ENCODE measurements at regions not wholly inside any gene's neighbourhood (a gene's known extent, or its start where the extent isn't known, plus 50 kb on each side); places are given as distances from the start of the nearest gene placed in this dataset.

DNA sequence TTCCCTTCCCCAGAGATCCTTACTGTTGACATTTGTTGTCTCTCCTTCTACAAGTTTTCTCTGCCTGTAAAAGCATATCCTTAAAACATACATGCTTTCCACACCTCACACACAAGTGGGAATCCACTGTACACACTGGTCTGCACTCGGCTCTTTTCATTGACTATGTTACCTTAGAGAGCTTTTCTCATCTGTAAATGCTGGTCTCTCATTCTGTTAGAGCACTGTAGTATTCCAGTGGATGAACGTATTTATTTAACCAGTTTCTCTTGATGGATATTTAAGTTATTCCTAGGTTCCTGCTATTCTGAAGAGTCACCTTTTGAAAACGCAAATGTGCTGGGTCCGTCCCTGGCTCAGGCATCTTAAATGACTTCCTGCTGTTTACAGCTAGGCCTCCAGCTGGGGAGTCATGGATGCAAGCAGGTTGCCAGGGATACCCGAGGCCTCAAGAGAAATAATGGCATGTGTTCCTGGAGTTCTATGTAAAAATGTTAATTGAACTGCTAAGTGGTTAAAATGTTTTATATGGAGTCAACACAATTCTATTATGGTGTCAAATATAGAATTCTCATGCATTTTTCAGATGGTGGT is 61.1 kb upstream of the TGM3 start (continued):
- no peak for TF ChIP-seq AGO2 (optimal IDR thresholded peaks at IDR 0.05; ENCODE audit: low read depth, low read length)

DNA sequence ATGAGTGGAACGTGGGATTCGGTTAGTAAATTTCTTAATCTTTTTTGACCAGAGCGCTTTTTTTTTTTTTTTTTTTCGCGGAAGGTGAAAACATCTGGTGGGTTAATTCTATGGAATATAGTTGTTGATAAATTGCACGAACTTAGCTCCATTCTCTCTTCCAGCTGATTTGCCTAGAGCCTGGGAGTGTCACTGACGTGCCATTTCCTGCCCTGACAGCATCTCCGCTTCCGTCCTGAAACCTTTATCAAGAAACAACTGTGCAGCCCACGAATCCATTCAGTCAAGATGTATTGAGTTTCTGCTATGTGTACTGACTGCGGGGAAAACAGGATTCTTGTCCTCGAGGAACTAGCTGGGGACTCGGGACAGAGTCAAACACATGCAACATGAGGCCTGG is 59.5 kb upstream of the TGM3 start:
- no peaks in the 10 kb centered on the region for H3K36me3 ChIP-seq (replicated peaks in 1 of 2; ENCODE audit: control insufficient read depth in 1 of 2, insufficient read depth in 2 of 2, low read length in 2 of 2)
- no peak overlapping the region for H3K27ac ChIP-seq (ENCODE audit: extremely low read length, insufficient read depth, low read length)
- H3K9ac ChIP-seq (ENCODE audit: insufficient read depth, low read depth, low read length) = no peak overlapping the region
- in situ Hi-C loops (cut with HindIII; ENCODE audit: extremely low pct_ligation_motif_present, low pct_unique_long_range_greater_than_20kb) = no loop called here
- H3K9me3 ChIP-seq (ENCODE audit: low read length) = no peaks in the 10 kb centered on the region
- no TSS peak for BruUV-seq (replicated peaks)
- 53% methylated on average over 13 of the region's 13 CpGs for WGBS (ENCODE audit: low lambda C conversion rate)
- no peak for ATAC-seq
- H3K27me3 ChIP-seq (ENCODE audit: control insufficient read depth in 1 of 2, insufficient read depth in 2 of 2, low read length in 2 of 2) = 0 out of 5 replicates have a peak, but pooled peaks cover 0 to 5% of the 10 kb centered on the region in 2 experiments
- no peak overlapping the region for H2AFZ ChIP-seq (ENCODE audit: low read length)
- ChIA-PET POLR2A (no interaction called here), CTCF (ENCODE audit: low intra/inter-chr PET ratio, low total read pairs) (no interaction called here)
- H3K4me2 ChIP-seq (ENCODE audit: low read depth, low read length) = no peak overlapping the region
- no peaks in the 10 kb centered on the region for H3K79me2 ChIP-seq (ENCODE audit: insufficient read depth, low read length)
- no peak overlapping the region for H3K4me3 ChIP-seq (replicated peaks in 1 of 3; ENCODE audit: insufficient read depth in 1 of 3, low read depth in 2 of 3, low read length in 3 of 3)
- DNase-seq (ENCODE audit: low spot score) = no peak
- FAIRE-seq = no peak
- H4K20me1 ChIP-seq (ENCODE audit: insufficient read depth, low read length) = no peaks in the 10 kb centered on the region
- H3K4me1 ChIP-seq (ENCODE audit: insufficient read depth, low read length) = no peaks in the 10 kb centered on the region
- intact Hi-C loops (cut with micrococcal nuclease; ENCODE audit: unreplicated experiment) = no loop called here
- TF ChIP-seq ZNF761 (CRISPR knock-in tag; conservative IDR thresholded peaks at IDR 0.05) = no peak
- no peak for TF ChIP-seq ZNF777 (CRISPR knock-in tag; IDR thresholded peaks at IDR 0.05)
- no peak for TF ChIP-seq AKAP8 (CRISPR knock-in tag; IDR thresholded peaks at IDR 0.05)
- TF ChIP-seq ZNF674 (CRISPR knock-in tag; IDR thresholded peaks at IDR 0.05; ENCODE audit: low read depth) = no peak
- TF ChIP-seq HNF4G (IDR thresholded peaks at IDR 0.05; ENCODE audit: borderline replicate concordance, low read depth, low read length) = no peak
- TF ChIP-seq HNF4G (CRISPR knock-in tag; IDR thresholded peaks at IDR 0.05; ENCODE audit: borderline replicate concordance, low read depth) = no peak
- TF ChIP-seq, protein P1, sequence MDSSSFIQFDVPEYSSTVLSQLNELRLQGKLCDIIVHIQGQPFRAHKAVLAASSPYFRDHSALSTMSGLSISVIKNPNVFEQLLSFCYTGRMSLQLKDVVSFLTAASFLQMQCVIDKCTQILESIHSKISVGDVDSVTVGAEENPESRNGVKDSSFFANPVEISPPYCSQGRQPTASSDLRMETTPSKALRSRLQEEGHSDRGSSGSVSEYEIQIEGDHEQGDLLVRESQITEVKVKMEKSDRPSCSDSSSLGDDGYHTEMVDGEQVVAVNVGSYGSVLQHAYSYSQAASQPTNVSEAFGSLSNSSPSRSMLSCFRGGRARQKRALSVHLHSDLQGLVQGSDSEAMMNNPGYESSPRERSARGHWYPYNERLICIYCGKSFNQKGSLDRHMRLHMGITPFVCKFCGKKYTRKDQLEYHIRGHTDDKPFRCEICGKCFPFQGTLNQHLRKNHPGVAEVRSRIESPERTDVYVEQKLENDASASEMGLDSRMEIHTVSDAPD (CRISPR knock-in tag; IDR thresholded peaks at IDR 0.05) = no peak
- no peak for TF ChIP-seq THAP11 (CRISPR knock-in tag; IDR thresholded peaks at IDR 0.05)
- TF ChIP-seq, protein P2, sequence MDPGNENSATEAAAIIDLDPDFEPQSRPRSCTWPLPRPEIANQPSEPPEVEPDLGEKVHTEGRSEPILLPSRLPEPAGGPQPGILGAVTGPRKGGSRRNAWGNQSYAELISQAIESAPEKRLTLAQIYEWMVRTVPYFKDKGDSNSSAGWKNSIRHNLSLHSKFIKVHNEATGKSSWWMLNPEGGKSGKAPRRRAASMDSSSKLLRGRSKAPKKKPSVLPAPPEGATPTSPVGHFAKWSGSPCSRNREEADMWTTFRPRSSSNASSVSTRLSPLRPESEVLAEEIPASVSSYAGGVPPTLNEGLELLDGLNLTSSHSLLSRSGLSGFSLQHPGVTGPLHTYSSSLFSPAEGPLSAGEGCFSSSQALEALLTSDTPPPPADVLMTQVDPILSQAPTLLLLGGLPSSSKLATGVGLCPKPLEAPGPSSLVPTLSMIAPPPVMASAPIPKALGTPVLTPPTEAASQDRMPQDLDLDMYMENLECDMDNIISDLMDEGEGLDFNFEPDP (CRISPR knock-in tag; conservative IDR thresholded peaks at IDR 0.05) = no peak
- TF ChIP-seq, protein P3, sequence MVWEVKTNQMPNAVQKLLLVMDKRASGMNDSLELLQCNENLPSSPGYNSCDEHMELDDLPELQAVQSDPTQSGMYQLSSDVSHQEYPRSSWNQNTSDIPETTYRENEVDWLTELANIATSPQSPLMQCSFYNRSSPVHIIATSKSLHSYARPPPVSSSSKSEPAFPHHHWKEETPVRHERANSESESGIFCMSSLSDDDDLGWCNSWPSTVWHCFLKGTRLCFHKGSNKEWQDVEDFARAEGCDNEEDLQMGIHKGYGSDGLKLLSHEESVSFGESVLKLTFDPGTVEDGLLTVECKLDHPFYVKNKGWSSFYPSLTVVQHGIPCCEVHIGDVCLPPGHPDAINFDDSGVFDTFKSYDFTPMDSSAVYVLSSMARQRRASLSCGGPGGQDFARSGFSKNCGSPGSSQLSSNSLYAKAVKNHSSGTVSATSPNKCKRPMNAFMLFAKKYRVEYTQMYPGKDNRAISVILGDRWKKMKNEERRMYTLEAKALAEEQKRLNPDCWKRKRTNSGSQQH (CRISPR knock-in tag; IDR thresholded peaks at IDR 0.05; ENCODE audit: low read depth) = no peak
- TF ChIP-seq ZSCAN25 (CRISPR knock-in tag; IDR thresholded peaks at IDR 0.05) = no peak
- no peak for TF ChIP-seq ZNF510 (CRISPR knock-in tag; IDR thresholded peaks at IDR 0.05; ENCODE audit: low read depth)
- no peak for TF ChIP-seq HDAC1 (CRISPR knock-in tag; IDR thresholded peaks at IDR 0.05)

All from HepG2 (cell line).